ENCODE measurements at regions not wholly inside any gene's neighbourhood (a gene's known extent, or its start where the extent isn't known, plus 50 kb on each side); places are given as distances from the start of the nearest gene placed in this dataset.
"Not testable (repeated sequence)": the region's sequence is repeated elsewhere in the genome, so short reads cannot be mapped to it uniquely, and the experiment has no call there.

GRCh38 chr4:164659765-164660164 lies 94.2 kb upstream of the SMIM31 start:
- Mint-ChIP-seq H3K4me1 (ENCODE audit: low read depth) (no peaks in the 10 kb centered on the region), H3K27me3 (ENCODE audit: insufficient read depth) (no peaks in the 10 kb centered on the region), H3K36me3 (ENCODE audit: low read depth) (no peaks in the 10 kb centered on the region; the same call in 1 of the 2 replicates), H3K27ac (no peak overlapping the region), H3K4me3 (no peak overlapping the region), H3K9me3 (peaks cover 38% of the 10 kb centered on the region)
- no peak for TF ChIP-seq CTCF (IDR thresholded peaks at IDR 0.05)
- no peak for DNase-seq

- DNase-seq; H3K27me3 Mint-ChIP-seq (ENCODE audit: insufficient read depth); H3K9me3 Mint-ChIP-seq; H3K4me3 Mint-ChIP-seq; H3K36me3 Mint-ChIP-seq (ENCODE audit: low read depth); H3K27ac Mint-ChIP-seq; H3K4me1 Mint-ChIP-seq (ENCODE audit: low read depth): not testable (repeated sequence)
These were observed 77.8 kb upstream of the SMIM31 start for GRCh38 chr4:164676152-164676551.

GRCh38 chr4:164683040-164683439 lies 70.9 kb upstream of the SMIM31 start:
- no peaks in the 10 kb centered on the region for H3K4me1 Mint-ChIP-seq (ENCODE audit: low read depth)
- no peaks in the 10 kb centered on the region for H3K36me3 Mint-ChIP-seq (ENCODE audit: low read depth)
- H3K4me3 Mint-ChIP-seq = no peak overlapping the region
- H3K27ac Mint-ChIP-seq = no peak overlapping the region
- no peak for TF ChIP-seq CTCF (IDR thresholded peaks at IDR 0.05)
- H3K27me3 Mint-ChIP-seq (ENCODE audit: insufficient read depth) = no peaks in the 10 kb centered on the region
- peaks cover 17% of the 10 kb centered on the region for H3K9me3 Mint-ChIP-seq
- DNase-seq = no peak

GRCh38 chr4:164695650-164696049 lies 58.3 kb upstream of the SMIM31 start:
- DNase-seq = no peak
- Mint-ChIP-seq H3K36me3 (ENCODE audit: low read depth) (no peaks in the 10 kb centered on the region; the same call in 1 of the 2 replicates), H3K4me3 (no peak overlapping the region), H3K27ac (no peak overlapping the region), H3K9me3 (peaks cover 22% of the 10 kb centered on the region), H3K4me1 (ENCODE audit: low read depth) (no peaks in the 10 kb centered on the region), H3K27me3 (ENCODE audit: insufficient read depth) (no peaks in the 10 kb centered on the region)
- TF ChIP-seq CTCF (IDR thresholded peaks at IDR 0.05) = no peak

- Mint-ChIP-seq H3K27me3 (ENCODE audit: insufficient read depth) (no peaks in the 10 kb centered on the region), H3K9me3 (peaks cover 21% of the 10 kb centered on the region), H3K36me3 (ENCODE audit: low read depth) (no peaks in the 10 kb centered on the region; the same call in 1 of the 2 replicates), H3K4me1 (ENCODE audit: low read depth) (no peaks in the 10 kb centered on the region), H3K4me3 (no peak overlapping the region), H3K27ac (no peak overlapping the region)
- no peak for TF ChIP-seq CTCF (IDR thresholded peaks at IDR 0.05)
- no peak for DNase-seq
These were observed 53.5 kb upstream of the SMIM31 start for GRCh38 chr4:164700471-164700870.

GRCh38 chr4:164701665-164702064 lies 52.3 kb upstream of the SMIM31 start:
- DNase-seq = no peak
- Mint-ChIP-seq H3K4me1 (ENCODE audit: low read depth) (no peaks in the 10 kb centered on the region), H3K36me3 (ENCODE audit: low read depth) (no peaks in the 10 kb centered on the region; the same call in 1 of the 2 replicates), H3K4me3 (no peak overlapping the region), H3K9me3 (peaks cover 21% of the 10 kb centered on the region), H3K27ac (no peak overlapping the region), H3K27me3 (ENCODE audit: insufficient read depth) (no peaks in the 10 kb centered on the region)
- TF ChIP-seq CTCF (IDR thresholded peaks at IDR 0.05) = no peak
